CD4-positive, alpha-beta T cell (primary cell): ENCODE measurements at regions not wholly inside any gene's neighbourhood (a gene's known extent, or its start where the extent isn't known, plus 50 kb on each side); places are given as distances from the start of the nearest gene placed in this dataset.

Experiments
- ATAC-seq: fragments of 200-7000 bp; cut with Tn5 transposase; one replicate; pipeline ENCODE4 v1.10.0; 2022; ENCODE audit warnings: mild to moderate bottlenecking; ENCODE audit not compliant: poor library complexity
- CTCF ChIA-PET: fragments of 350-600 bp; sonication (Branson Sonifier 250); formaldehyde crosslinking; loops from one replicate; lab custom pipeline; 2021; ENCODE audit warnings: antibody characterized with exemption, inconsistent platforms; lab: Charles Lee
- POLR2A ChIA-PET: fragments of 350-600 bp; sonication (Branson Sonifier 250); formaldehyde crosslinking; loops from one replicate; lab custom pipeline; 2021; ENCODE audit warnings: antibody characterized with exemption, inconsistent platforms; lab: Charles Lee
- DNase-seq, 14 experiments: peaks; one replicate each; pipeline ENCODE4 v3.0.0-alpha.2; 2013 to 2020; ENCODE audit warnings: mixed read lengths in 2 of 14
- H3K27ac ChIP-seq, 2 donors: one replicate each; pipeline versions ENCODE4 v1.5.1 to v1.7.0; 2013; ENCODE audit warnings: low read length in 2 of 2, low read depth in 1 of 2, mild to moderate bottlenecking in 1 of 2
- H3K27me3 ChIP-seq, 2 experiments: 1 replicate in 1 of 2; 2 replicates in 1 of 2; pipeline versions ENCODE4 v1.6.1 to v1.7.0; 2013; ENCODE audit warnings: low read length in 2 of 2, control low read depth in 1 of 2, mild to moderate bottlenecking in 1 of 2, moderate library complexity in 1 of 2; ENCODE audit not compliant: insufficient read depth in 2 of 2, control insufficient read depth in 1 of 2
- H3K36me3 ChIP-seq: one replicate; pipeline ENCODE4 v1.6.1; 2013; ENCODE audit warnings: low read length, control low read depth; ENCODE audit not compliant: insufficient read depth
- H3K4me1 ChIP-seq: one replicate; pipeline ENCODE4 v1.6.1; 2013; ENCODE audit warnings: low read length, control low read depth; ENCODE audit not compliant: insufficient read depth
- H3K4me3 ChIP-seq: one replicate; pipeline ENCODE4 v1.5.1; 2013; ENCODE audit warnings: mild to moderate bottlenecking, low read length, moderate library complexity
- H3K9me3 ChIP-seq, 2 experiments: 1 replicate in 1 of 2; 2 replicates in 1 of 2; pipeline versions ENCODE4 v1.6.1 to v1.7.0; 2013; ENCODE audit warnings: low read length in 2 of 2, mild to moderate bottlenecking in 2 of 2, control low read depth in 1 of 2, moderate library complexity in 1 of 2; ENCODE audit not compliant: control insufficient read depth in 1 of 2, insufficient read depth in 1 of 2
- H3K27ac Mint-ChIP-seq: one replicate; pipeline ENCODE4 v1.8.0; 2020; ENCODE audit warnings: mixed read lengths
- H3K27me3 Mint-ChIP-seq: one replicate; pipeline ENCODE4 v1.8.0; 2021; ENCODE audit warnings: mixed read lengths
- H3K36me3 Mint-ChIP-seq: one replicate; pipeline ENCODE4 v1.8.0; 2021; ENCODE audit warnings: low read depth, mixed read lengths
- H3K4me1 Mint-ChIP-seq: one replicate; pipeline ENCODE4 v1.8.0; 2021; ENCODE audit warnings: low read depth, mixed read lengths
- H3K4me3 Mint-ChIP-seq: one replicate; pipeline ENCODE4 v1.8.0; 2020; ENCODE audit warnings: mild to moderate bottlenecking, mixed read lengths
- H3K9me3 Mint-ChIP-seq: one replicate; pipeline ENCODE4 v1.8.0; 2020; ENCODE audit warnings: mixed read lengths
- CTCF ChIP-seq: fragments of 200-600 bp; IDR thresholded peaks from one replicate; pipeline ENCODE4 v1.8.0; 2022; ENCODE audit warnings: antibody characterized with exemption, mild to moderate bottlenecking
- intact Hi-C, 2 experiments: fragments of 100-400 bp; cut with DNase I in 1 of 2; cut with micrococcal nuclease in 1 of 2; formaldehyde crosslinking; loops; one replicate each; pipeline versions ENCODE4 v1.15.1 to v1.9.0; 2023 to 2025; cut with DNase I, micrococcal nuclease

- intact Hi-C loops: no loop called here
- H3K36me3 ChIP-seq: no peaks in the 10 kb centered on the region
- ATAC-seq (no peak), DNase-seq (no peak)
- no peaks in the 10 kb centered on the region for H3K4me1 ChIP-seq
- no peaks in the 10 kb centered on the region for H3K27me3 Mint-ChIP-seq
- no peak overlapping the region for H3K4me3 Mint-ChIP-seq
- H3K4me3 ChIP-seq: no peak overlapping the region
- H3K9me3 Mint-ChIP-seq: no peaks in the 10 kb centered on the region
- no peak overlapping the region for H3K27ac ChIP-seq
- no peaks in the 10 kb centered on the region for H3K4me1 Mint-ChIP-seq
- H3K27ac Mint-ChIP-seq: no peak overlapping the region
- no peaks in the 10 kb centered on the region for H3K27me3 ChIP-seq
- CTCF ChIA-PET: no interaction called here
- no peak for TF ChIP-seq CTCF
- H3K9me3 ChIP-seq: no peaks in the 10 kb centered on the region
- H3K36me3 Mint-ChIP-seq: no peaks in the 10 kb centered on the region
- POLR2A ChIA-PET: no interaction called here
Observed at GRCh38 chr11:96652516-96652915, 262.7 kb downstream of the JRKL start.

DNA sequence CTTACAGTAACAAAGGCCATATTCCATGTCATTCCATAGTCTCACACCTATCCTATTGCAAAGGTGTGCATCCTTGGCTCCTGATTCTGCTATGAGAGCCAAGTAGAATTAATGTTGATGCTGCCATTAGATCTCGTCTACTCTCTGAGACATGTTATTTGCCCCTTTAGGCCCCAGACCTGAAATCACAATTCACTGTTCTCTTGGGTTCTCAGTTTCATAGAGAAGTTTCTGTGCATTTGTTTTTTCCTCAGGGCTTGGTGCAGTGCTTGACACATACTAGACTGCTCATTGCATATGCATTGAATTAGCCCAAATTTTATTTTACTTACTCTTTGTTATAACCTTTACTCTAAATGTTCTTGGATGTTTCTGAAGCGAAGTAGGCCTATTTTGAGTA is 265.7 kb downstream of the JRKL start:
- Histone ChIP-seq H3K27me3 (no peaks in the 10 kb centered on the region), H3K9me3 (no peaks in the 10 kb centered on the region), H3K4me3 (no peak overlapping the region), H3K4me1 (no peaks in the 10 kb centered on the region), H3K36me3 (no peaks in the 10 kb centered on the region), H3K27ac (no peak overlapping the region)
- Mint-ChIP-seq H3K27me3 (no peaks in the 10 kb centered on the region), H3K4me1 (no peaks in the 10 kb centered on the region), H3K27ac (no peak overlapping the region), H3K9me3 (no peaks in the 10 kb centered on the region), H3K4me3 (no peak overlapping the region), H3K36me3 (no peaks in the 10 kb centered on the region)
- ChIA-PET CTCF (no interaction called here), POLR2A (no interaction called here)
- DNase-seq (no peak), ATAC-seq (no peak)
- no peak for TF ChIP-seq CTCF
- intact Hi-C loops: no loop called here

- TF ChIP-seq CTCF: no peak
- Mint-ChIP-seq H3K4me1 (no peaks in the 10 kb centered on the region), H3K9me3 (no peaks in the 10 kb centered on the region), H3K27me3 (no peaks in the 10 kb centered on the region), H3K36me3 (no peaks in the 10 kb centered on the region), H3K4me3 (no peak overlapping the region), H3K27ac (no peak overlapping the region)
- Histone ChIP-seq H3K4me1 (no peaks in the 10 kb centered on the region), H3K36me3 (no peaks in the 10 kb centered on the region), H3K9me3 (no peaks in the 10 kb centered on the region), H3K4me3 (no peak overlapping the region), H3K27ac (no peak overlapping the region), H3K27me3 (no peaks in the 10 kb centered on the region)
- ChIA-PET POLR2A (no interaction called here), CTCF (no interaction called here)
- intact Hi-C loops: no loop called here
- no peak for DNase-seq
- ATAC-seq: no peak
Observed at GRCh38 chr11:96658436-96658835, 268.6 kb downstream of the JRKL start.
